SK-N-SH (cell line): ENCODE measurements at regions not wholly inside any gene's neighbourhood (a gene's known extent, or its start where the extent isn't known, plus 50 kb on each side); places are given as distances from the start of the nearest gene placed in this dataset.
"Not testable (repeated sequence)": the region's sequence is repeated elsewhere in the genome, so short reads cannot be mapped to it uniquely, and the experiment has no call there.

ENCODE experiments used
- CTCF ChIP-seq: fragments of 200-600 bp; sonication (generic); IDR thresholded peaks from 2 replicates; pipeline ENCODE4 v1.6.1; 2017; ENCODE audit warnings: antibody characterized with exemption, mild to moderate bottlenecking, moderate library complexity
- EP300 ChIP-seq, 2 experiments: IDR thresholded peaks; 2 replicates each; pipeline versions ENCODE4 v1.4.0 to v1.6.1; 2012; ENCODE audit warnings: borderline replicate concordance in 1 of 2, low read depth in 1 of 2, low read length in 1 of 2
- EZH2phosphoT487 ChIP-seq: fragments of 200-600 bp; sonication (generic); IDR thresholded peaks from 2 replicates; pipeline ENCODE4 v1.6.1; 2017; ENCODE audit warnings: low read depth, mixed run types, mild to moderate bottlenecking, antibody characterized with exemption, moderate library complexity, borderline replicate concordance
- MAX ChIP-seq: IDR thresholded peaks from 2 replicates; pipeline ENCODE4 v1.4.0; 2012; ENCODE audit warnings: low read depth
- POLR2AphosphoS5 ChIP-seq: IDR thresholded peaks from 2 replicates; pipeline ENCODE4 v1.6.1; 2012; ENCODE audit warnings: low read depth, low read length
- TAF1 ChIP-seq: IDR thresholded peaks from 2 replicates; pipeline ENCODE4 v1.6.1; 2012; ENCODE audit warnings: low read depth, mild to moderate bottlenecking, low read length, moderate library complexity, borderline replicate concordance
- TEAD4 ChIP-seq: IDR thresholded peaks from 2 replicates; pipeline ENCODE4 v1.4.0; 2012; ENCODE audit warnings: mild to moderate bottlenecking, borderline replicate concordance; ENCODE audit not compliant: insufficient read depth
- YY1 ChIP-seq: IDR thresholded peaks from 2 replicates; pipeline ENCODE4 v1.4.0; 2012; ENCODE audit warnings: low read depth, mild to moderate bottlenecking
- TF ChIP-seq, protein P1 (sequence below): IDR thresholded peaks from 2 replicates; pipeline ENCODE4 v1.4.0; 2012; ENCODE audit warnings: low read depth, borderline replicate concordance

DNA sequence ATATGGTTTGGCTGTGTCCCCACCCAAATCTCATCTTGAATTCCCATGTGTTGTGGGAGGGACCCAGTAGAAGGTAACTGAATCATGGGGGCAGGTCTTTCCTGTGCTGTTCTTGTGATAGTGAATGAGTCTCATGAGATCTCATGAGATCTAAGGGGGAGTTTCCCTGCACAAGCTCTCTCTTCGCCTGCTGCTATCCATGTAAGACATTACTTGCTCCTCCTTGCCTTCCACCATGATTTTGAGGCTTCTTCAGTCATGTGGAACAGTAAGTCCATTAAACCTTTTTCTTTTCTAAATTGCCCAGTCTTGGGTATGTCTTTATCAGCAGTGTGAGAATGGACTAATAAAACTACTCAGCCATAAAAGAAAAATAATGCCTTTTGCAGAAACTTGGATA is 80.8 kb upstream of the SERPINE2 start:
- not testable (repeated sequence) for TF ChIP-seq CTCF; YY1; TAF1; TEAD4; EP300 (IDR thresholded peaks at IDR 0.05; ENCODE audit: borderline replicate concordance in 1 of 2, low read depth in 1 of 2, low read length in 1 of 2); POLR2AphosphoS5; EZH2phosphoT487; MAX
- TF ChIP-seq, protein P1, sequence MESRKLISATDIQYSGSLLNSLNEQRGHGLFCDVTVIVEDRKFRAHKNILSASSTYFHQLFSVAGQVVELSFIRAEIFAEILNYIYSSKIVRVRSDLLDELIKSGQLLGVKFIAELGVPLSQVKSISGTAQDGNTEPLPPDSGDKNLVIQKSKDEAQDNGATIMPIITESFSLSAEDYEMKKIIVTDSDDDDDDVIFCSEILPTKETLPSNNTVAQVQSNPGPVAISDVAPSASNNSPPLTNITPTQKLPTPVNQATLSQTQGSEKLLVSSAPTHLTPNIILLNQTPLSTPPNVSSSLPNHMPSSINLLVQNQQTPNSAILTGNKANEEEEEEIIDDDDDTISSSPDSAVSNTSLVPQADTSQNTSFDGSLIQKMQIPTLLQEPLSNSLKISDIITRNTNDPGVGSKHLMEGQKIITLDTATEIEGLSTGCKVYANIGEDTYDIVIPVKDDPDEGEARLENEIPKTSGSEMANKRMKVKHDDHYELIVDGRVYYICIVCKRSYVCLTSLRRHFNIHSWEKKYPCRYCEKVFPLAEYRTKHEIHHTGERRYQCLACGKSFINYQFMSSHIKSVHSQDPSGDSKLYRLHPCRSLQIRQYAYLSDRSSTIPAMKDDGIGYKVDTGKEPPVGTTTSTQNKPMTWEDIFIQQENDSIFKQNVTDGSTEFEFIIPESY, result not testable (repeated sequence)
